DND-41 (cell line): ENCODE measurements at regions not wholly inside any gene's neighbourhood (a gene's known extent, or its start where the extent isn't known, plus 50 kb on each side); places are given as distances from the start of the nearest gene placed in this dataset.

ENCODE experiments used
- EZH2 ChIP-seq: IDR thresholded peaks from 3 replicates; pipeline ENCODE4 v1.6.1; 2012; ENCODE audit warnings: borderline replicate concordance, low read depth, mild to moderate bottlenecking, moderate library complexity, low read length, inconsistent platforms; ENCODE audit not compliant: severe bottlenecking
- TF ChIP-seq, protein P1 (sequence below): IDR thresholded peaks from 2 replicates; pipeline ENCODE4 v1.5.1; 2012; ENCODE audit warnings: borderline replicate concordance, low read length, moderate library complexity, mild to moderate bottlenecking; ENCODE audit not compliant: poor library complexity, severe bottlenecking; ENCODE audit errors: extremely low read depth

DNA sequence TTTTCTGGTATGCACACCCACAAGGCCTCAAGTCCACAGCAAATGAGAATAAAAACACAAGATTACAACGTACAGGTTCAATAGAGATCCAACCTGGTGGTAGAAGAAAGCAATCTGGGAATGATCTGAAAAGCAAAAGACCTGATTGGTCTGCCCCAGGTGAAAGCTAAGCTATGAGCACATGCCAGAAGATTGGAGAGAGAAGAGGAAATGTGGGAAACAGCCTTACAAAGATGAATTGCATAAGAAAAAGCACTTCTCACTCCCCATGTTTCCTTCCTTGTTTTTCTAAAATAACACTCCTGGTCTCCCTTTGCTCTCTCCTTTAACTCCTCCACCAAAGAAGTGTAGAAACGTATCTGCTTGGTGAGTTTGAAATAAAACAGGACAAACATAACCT lies 77.3 kb upstream of the ANO6 start:
- TF ChIP-seq, protein P1, sequence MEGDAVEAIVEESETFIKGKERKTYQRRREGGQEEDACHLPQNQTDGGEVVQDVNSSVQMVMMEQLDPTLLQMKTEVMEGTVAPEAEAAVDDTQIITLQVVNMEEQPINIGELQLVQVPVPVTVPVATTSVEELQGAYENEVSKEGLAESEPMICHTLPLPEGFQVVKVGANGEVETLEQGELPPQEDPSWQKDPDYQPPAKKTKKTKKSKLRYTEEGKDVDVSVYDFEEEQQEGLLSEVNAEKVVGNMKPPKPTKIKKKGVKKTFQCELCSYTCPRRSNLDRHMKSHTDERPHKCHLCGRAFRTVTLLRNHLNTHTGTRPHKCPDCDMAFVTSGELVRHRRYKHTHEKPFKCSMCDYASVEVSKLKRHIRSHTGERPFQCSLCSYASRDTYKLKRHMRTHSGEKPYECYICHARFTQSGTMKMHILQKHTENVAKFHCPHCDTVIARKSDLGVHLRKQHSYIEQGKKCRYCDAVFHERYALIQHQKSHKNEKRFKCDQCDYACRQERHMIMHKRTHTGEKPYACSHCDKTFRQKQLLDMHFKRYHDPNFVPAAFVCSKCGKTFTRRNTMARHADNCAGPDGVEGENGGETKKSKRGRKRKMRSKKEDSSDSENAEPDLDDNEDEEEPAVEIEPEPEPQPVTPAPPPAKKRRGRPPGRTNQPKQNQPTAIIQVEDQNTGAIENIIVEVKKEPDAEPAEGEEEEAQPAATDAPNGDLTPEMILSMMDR, result no peak
- TF ChIP-seq EZH2, result no peak
